Upper lobe of left lung (tissue), 6 donors: ENCODE measurements at regions not wholly inside any gene's neighbourhood (a gene's known extent, or its start where the extent isn't known, plus 50 kb on each side); places are given as distances from the start of the nearest gene placed in this dataset.
"Not testable (repeated sequence)": the region's sequence is repeated elsewhere in the genome, so short reads cannot be mapped to it uniquely, and the experiment has no call there.

Experiments used
- ATAC-seq, 2 donors: fragments of 200-7000 bp; cut with Tn5 transposase; one replicate each; pipeline ENCODE4 v1.9.1; 2022; ENCODE audit warnings: mild to moderate bottlenecking in 2 of 2, moderate library complexity in 2 of 2; ENCODE audit not compliant: low FRiP score in 2 of 2
- DNase-seq, 2 donors: peaks; one replicate each; pipeline ENCODE4 v3.0.0-alpha.2; 2019 to 2020
- H3K27ac ChIP-seq, 4 donors: fragments of 200-600 bp; sonication (generic); one replicate each; pipeline ENCODE4 v1.5.1; 2016 to 2019
- H3K27me3 ChIP-seq, 4 donors: fragments of 200-600 bp; sonication (generic); one replicate each; pipeline ENCODE4 v1.5.1; 2017 to 2019
- H3K36me3 ChIP-seq, 4 donors: fragments of 200-600 bp; sonication (generic); one replicate each; pipeline ENCODE4 v1.5.1; 2016 to 2019
- H3K4me1 ChIP-seq, 4 donors: fragments of 200-600 bp; sonication (generic); one replicate each; pipeline ENCODE4 v1.5.1; 2018 to 2019
- H3K4me3 ChIP-seq, 4 donors: fragments of 200-600 bp; sonication (generic); one replicate each; pipeline ENCODE4 v1.5.1; 2017 to 2019; ENCODE audit warnings: mild to moderate bottlenecking in 2 of 4, moderate library complexity in 1 of 4
- H3K9me3 ChIP-seq, 4 donors: fragments of 200-600 bp; sonication (generic); one replicate each; pipeline ENCODE4 v1.5.1; 2018 to 2019
- WGBS, 2 donors: methylation state at CpG; one replicate each; pipeline ENCODE4 v1.1.5; 2017 to 2018; 5-methylcytosine and 5-hydroxymethylcytosine counted together
- donor health status: DM: no; HTN: no; CAD: no; lungs with moderate emphysema.
- donor health status: DM: no; HTN: yes; CAD: no; lungs with severe emphysema.

DNA sequence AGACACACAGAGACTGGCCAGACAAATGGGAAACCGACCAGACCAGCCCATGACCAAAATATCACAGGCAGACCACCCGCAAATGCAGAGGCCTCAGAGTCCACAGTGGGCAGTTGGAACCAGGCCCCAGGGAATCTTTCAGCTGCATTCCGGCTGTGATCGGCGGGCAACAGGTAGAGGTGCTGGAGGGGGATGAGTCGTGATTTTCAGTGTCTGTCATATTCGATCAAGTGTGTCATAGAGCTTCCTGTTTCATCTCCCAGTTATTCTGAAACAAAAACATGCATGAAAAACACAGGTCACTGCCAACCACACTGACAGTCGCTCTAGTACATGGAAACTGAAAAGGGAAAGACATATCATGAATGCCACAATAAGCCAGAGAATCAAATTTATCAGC, 308.6 kb downstream of the BCL2L11 start:
- not testable (repeated sequence) for H3K4me1 ChIP-seq, H3K27ac ChIP-seq, ATAC-seq, H3K4me3 ChIP-seq, H3K27me3 ChIP-seq, H3K9me3 ChIP-seq, DNase-seq, H3K36me3 ChIP-seq
- 71 to 94% methylated on average over 2 to 6 of the region's 8 CpGs for WGBS, 2 donors

DNA sequence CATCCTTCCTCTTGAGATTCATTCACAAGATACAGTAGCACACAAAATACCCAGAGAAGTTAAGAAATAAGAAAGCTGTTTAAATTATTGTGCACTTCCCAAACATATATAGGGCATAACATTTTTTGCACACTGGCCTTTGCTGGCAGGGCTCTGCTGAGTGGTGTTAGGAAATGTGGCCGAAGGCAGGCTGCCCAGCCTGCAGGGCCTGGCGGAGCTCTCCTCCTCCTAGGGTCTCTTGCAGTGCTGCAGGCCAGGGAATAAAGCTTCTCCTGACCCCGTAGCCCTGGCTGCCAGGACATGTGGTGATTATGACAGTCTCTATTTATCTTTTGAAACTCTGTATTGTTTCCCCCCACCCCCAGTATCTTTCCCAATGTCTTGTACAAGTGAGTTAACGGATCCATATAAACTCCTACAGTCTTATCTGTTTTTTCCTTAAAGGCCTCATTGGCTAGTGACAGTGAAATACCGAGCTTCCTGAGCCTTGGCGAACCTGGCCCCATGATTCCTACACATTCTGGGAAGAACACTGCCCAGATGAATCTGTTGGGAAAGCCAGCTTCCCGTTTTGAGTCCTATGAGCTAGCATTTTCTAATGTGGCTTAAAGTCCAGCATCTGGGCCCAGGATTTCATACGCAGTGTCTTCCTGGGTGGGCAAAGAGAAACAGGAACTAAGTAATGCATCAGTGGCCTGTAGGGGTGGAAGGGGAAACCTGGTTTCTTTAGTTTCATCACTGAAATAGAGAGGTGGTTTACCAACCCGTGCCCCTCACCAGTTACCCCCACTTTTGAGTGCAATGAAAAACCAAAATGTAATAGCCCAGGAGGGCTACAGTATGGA, 310.3 kb downstream of the BCL2L11 start:
- peak in 1 of 2 donors; percentile 69 for ATAC-seq
- H3K27me3 ChIP-seq, H3K4me3 ChIP-seq, H3K36me3 ChIP-seq, H3K27ac ChIP-seq, H3K4me1 ChIP-seq, H3K9me3 ChIP-seq: not testable (repeated sequence)
- 42 to 71% methylated on average over 6 of the region's 9 CpGs for WGBS, 2 donors
- DNase-seq = peak in 1 of 2 donors; percentile 30

DNA sequence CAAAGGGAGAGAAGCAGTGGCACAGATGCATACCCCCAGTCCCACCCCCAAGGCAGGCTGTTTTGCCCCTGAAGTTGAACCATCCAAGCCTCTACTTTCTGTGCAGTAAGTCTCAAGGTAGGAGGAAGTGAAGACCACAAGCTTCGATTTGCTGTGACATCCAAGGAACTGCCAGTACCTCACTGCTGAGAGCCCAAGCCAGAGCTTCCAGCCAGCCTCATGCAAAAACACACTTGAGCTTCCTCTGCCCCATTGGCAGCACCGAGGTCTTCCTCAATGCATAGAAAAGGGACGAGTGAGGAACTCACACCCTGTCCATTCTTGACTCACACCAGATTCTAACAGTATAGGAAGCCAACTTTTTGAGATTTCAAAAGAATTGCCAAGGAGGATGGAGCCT, 311.7 kb downstream of the BCL2L11 start:
- not testable (repeated sequence) for H3K27ac ChIP-seq, H3K4me3 ChIP-seq, H3K4me1 ChIP-seq, DNase-seq, H3K9me3 ChIP-seq, ATAC-seq, H3K36me3 ChIP-seq, H3K27me3 ChIP-seq
- 55 to 75% methylated on average over 3 of the region's 3 CpGs for WGBS, 2 donors

DNA sequence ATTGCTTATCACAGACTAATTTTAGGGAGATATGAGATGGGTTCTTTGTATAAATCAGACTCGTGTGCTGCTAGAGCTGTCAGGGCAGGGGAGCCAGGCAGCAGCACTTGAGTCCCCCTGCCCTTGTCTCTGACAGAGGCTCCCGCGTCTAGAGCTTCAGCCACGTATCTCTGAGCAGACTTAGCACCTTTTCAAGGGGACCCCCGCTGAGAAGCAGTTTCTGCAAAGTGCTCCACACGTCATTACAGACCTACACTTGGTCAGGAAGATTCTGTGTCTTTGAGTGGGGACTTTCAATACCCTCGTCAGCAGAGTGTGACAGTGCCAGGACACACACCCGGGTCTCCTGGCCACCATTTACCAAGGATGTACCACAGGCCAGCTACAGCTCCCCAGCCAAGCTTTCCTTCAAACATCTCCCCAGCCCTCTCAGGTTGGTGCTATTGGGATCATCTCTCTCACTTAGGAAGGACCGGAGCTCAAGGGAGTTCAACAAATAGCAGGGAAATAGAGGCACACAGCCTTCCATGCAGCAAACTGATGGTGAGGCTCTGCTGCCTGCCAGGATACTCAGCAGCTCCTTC, 312.3 kb downstream of the BCL2L11 start:
- not testable (repeated sequence) for H3K36me3 ChIP-seq, H3K4me3 ChIP-seq, H3K27ac ChIP-seq, DNase-seq, ATAC-seq, H3K27me3 ChIP-seq, H3K9me3 ChIP-seq, H3K4me1 ChIP-seq
- 90 to 96% methylated on average over 3 to 4 of the region's 9 CpGs for WGBS, 2 donors

DNA sequence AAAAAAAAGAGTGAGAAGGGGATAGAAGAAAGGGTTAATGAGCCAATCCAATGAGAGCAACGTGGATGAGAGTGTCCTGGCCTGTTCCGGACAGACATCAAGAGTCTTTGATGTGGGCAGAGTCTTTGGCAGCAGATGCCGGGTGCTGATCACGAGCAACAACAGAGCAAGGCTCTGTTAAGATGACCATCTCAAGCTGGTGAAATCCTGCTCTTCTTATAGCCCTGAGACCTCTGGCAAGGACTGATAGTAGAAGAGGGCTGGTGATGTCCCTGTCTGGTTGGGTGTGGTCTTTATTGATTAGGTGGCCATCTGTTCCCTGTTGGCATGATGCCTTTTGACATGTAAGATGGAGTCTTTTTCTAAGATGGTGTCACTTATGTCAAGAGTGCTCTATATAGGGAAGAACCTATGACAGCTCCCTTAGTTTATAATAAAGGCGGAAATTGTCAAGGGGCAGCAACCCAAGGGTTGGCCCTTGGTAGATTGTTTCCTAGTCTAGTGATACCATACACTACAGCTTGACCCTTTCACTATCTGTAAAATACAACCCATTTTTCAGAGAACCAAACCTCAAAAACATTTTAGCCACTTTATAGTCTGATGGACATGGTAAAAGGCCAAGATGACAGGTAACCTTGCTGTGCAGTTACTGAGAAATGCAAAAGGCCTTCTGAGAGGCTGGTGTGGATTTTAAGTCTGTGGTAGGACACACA, 313.3 kb downstream of the BCL2L11 start:
- H3K27me3 ChIP-seq, DNase-seq, H3K4me3 ChIP-seq, H3K4me1 ChIP-seq, ATAC-seq, H3K27ac ChIP-seq, H3K9me3 ChIP-seq, H3K36me3 ChIP-seq: not testable (repeated sequence)
- 64 to 78% methylated on average over 4 to 5 of the region's 5 CpGs for WGBS, 2 donors

DNA sequence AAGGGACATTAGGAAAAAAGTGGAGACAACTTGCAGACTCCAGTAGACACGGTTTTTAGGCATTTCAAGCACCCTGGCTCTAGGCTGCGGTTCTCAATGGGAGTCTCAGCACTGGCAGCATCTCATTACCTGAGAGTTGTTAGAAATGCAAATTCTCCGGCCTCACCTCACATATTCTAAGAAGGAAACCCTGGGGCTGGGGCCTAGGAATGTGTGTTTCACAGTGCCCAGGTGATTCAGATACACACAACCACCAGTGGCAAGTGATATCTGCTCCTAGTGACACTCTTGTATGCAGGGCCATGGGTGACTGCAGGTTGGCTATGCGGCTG, 313.9 kb downstream of the BCL2L11 start:
- H3K27ac ChIP-seq, H3K4me1 ChIP-seq, H3K36me3 ChIP-seq, ATAC-seq, DNase-seq, H3K9me3 ChIP-seq, H3K4me3 ChIP-seq, H3K27me3 ChIP-seq: not testable (repeated sequence)
- WGBS, 2 donors = 80 to 89% methylated on average over 1 to 3 of the region's 4 CpGs

DNA sequence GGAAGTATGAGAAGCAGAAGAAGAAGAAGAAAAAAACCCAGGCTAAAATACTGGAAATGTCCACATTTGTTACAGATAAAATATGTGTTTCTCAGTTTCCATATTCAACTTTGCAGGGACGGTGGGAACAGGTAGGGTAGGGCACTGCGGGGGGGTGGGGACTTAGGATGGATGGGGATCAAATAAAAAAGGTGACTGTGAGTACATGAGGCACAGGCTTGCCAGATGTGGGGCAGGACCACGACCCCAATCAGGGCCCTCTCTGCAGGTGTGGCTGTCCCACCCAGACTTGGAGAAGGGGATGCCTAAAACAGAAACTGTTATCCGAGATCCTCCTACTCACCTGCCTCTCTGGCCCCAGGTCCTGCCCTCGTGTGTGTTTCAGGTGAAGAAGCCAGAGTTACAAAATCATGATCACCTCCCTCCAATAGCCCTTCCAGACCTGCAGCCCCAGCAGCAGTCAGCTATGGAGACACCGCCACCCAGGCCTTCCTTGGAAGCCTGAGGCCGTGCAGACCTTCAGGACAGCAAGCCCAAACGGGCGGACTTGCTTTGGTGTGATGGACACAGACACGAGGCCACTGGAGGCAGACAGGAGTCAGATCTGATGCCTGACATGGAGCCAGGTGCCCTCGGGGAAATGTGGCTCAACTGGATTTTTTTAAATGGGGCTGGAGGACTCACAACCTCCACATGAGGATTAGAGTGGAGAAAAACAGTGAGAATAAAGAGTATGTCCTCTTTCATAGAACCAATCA, 315.0 kb downstream of the BCL2L11 start:
- DNase-seq, H3K4me3 ChIP-seq, H3K36me3 ChIP-seq, ATAC-seq, H3K27me3 ChIP-seq, H3K27ac ChIP-seq, H3K4me1 ChIP-seq, H3K9me3 ChIP-seq: not testable (repeated sequence)
- WGBS, 2 donors = 78 to 87% methylated on average over 3 to 5 of the region's 11 CpGs

DNA sequence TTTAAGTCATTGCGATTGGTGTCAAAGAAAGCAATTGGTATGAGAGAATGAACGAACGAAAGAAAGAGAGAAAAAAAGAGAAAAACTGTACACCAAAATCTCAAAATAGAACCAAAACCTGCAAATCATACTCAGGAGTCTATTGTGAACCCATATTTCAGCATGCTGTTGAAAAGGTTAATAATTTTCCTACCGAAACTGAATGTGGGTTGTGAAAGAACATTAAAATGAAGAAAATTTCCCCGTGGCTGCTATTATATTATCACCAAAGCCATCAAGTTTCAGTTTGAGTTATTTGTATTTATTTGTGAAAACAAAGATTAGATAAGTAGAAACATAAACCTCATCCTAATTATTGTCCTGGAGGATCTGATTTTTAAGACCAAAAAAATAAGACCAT, 315.7 kb downstream of the BCL2L11 start:
- H3K9me3 ChIP-seq, H3K36me3 ChIP-seq, H3K27ac ChIP-seq, H3K4me1 ChIP-seq, DNase-seq, ATAC-seq, H3K27me3 ChIP-seq, H3K4me3 ChIP-seq: not testable (repeated sequence)
- WGBS, 2 donors = 54 to 57% methylated on average over 2 of the region's 5 CpGs

DNA sequence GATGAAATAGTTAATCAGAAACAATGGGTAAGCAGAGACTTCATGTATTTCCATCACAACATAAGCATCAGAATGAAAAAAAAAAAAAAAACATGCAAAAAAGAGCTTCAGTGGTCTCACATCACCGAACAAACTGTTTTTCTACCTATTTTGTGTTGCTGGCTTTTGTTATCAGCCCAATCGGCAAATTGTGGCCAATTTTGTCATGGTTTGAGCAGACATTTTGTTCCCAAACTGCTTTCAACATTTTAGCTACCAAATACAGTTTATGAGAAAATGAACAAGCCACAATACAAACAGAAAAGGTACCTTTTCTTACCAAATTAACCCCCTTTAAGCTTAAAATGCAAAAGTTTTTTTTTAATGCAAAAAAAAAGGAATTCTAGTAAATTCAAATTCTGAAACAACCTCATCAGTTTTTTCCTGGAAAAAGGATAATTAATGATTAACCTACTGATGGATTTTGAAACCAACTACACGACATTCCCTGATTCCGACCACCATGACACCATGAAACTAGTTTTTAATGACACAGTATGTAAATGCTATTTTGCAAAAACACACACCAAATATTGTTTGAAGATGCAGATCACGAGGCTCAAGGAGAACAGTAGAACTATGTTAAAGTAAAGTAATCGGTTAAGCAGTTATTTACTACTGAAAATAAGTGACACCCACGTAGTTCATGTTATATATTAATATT, 316.7 kb downstream of the BCL2L11 start:
- not testable (repeated sequence) for H3K27me3 ChIP-seq, ATAC-seq, DNase-seq, H3K4me3 ChIP-seq, H3K36me3 ChIP-seq, H3K27ac ChIP-seq, H3K9me3 ChIP-seq, H3K4me1 ChIP-seq
- 77 to 84% methylated on average over 4 to 6 of the region's 7 CpGs for WGBS, 2 donors

DNA sequence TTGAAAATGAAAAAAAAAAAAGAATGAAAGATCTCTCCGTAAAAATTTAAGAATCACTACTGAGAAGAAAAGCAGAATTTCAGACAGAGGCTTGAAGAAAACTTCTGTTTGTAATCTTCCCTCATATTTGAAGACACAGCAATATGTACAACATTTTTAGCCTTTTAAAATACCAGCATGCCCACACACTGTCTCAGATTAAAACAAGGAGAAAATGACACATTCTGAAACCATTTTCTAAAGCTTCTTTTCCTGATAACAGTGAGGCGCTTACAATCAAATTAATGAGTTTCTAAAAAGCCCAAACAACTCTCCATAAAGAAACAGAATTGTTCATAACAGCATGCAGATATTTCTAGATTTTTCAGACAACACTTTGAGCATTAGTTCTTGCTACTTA, 317.4 kb downstream of the BCL2L11 start:
- H3K36me3 ChIP-seq, H3K4me3 ChIP-seq, H3K27ac ChIP-seq, DNase-seq, ATAC-seq, H3K4me1 ChIP-seq, H3K27me3 ChIP-seq, H3K9me3 ChIP-seq: not testable (repeated sequence)
- WGBS, 2 donors = 75 to 92% methylated on average over 1 to 2 of the region's 2 CpGs

DNA sequence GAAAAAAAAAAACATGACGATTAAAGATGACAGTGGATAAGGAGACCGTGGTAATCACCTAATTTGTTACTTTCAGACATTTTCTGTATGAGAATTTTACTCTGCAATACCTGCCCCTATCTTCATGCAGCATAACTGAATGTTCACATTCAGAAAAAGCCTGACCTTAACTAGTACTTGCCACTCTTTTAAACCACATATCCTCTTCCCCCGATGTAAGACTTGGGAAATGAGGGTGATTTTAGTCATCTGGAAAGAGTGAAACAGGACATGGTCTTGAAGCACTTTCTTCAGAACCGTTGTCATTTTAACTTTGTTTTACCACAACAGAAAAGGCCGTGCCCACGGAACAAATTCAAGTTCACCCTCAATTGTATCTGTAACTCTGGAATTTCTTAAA, 318.5 kb downstream of the BCL2L11 start:
- not testable (repeated sequence) for H3K9me3 ChIP-seq, ATAC-seq, H3K4me3 ChIP-seq, H3K27ac ChIP-seq, H3K36me3 ChIP-seq, DNase-seq, H3K27me3 ChIP-seq, H3K4me1 ChIP-seq
- WGBS, 2 donors = 60 to 67% methylated on average over 4 of the region's 6 CpGs

DNA sequence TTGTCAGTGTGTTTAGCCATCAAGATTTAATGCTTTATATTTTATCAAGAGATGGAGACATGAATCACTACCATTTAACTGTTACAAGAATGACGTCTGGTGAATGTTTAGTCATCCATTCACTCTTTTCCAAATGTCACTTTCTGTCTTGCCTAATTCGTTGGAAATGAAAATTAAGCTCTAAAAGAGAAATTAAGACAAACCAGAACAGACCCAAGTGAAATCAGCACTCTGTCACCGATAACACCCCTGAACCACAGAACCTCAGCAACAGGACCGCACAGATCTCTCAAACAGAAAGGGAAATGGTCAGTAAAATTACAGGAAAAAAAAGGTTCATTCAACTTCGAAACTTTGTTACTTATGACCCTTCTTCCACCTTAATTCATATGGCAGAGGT, 320.9 kb downstream of the BCL2L11 start:
- H3K27ac ChIP-seq, H3K4me3 ChIP-seq, H3K27me3 ChIP-seq, H3K9me3 ChIP-seq, H3K4me1 ChIP-seq, DNase-seq, H3K36me3 ChIP-seq: not testable (repeated sequence)
- 80 to 87% methylated on average over 3 to 4 of the region's 5 CpGs for WGBS, 2 donors
- peak in 1 of 2 donors; percentile 34 for ATAC-seq
